Stimulated activated naive CD8-positive, alpha-beta T cell treated with anti-CD3 and anti-CD28 coated beads, Interleukin-15, Interleukin-2, amounts not matched to agents 100 U/mL and 50 U/mL, for 24 hours (primary cell): ENCODE measurements at regions not wholly inside any gene's neighbourhood (a gene's known extent, or its start where the extent isn't known, plus 50 kb on each side); places are given as distances from the start of the nearest gene placed in this dataset.
"Not testable (repeated sequence)": the region's sequence is repeated elsewhere in the genome, so short reads cannot be mapped to it uniquely, and the experiment has no call there.

Experiments used
- ATAC-seq: fragments of 150-1000 bp; cut with Tn5 transposase; one replicate; pipeline ENCODE4 v1.10.0; 2021
- DNase-seq: peaks from one replicate; pipeline ENCODE4 v3.0.0; 2021

GRCh38 chr6:112513175-112513574 is 166.0 kb downstream of the RFPL4B start:
- DNase-seq (no peak), ATAC-seq (no peak)

GRCh38 chr6:112522587-112522986 is 175.5 kb downstream of the RFPL4B start:
- DNase-seq (no peak), ATAC-seq (no peak)

- ATAC-seq (no peak), DNase-seq (no peak)
Observed at GRCh38 chr6:112524071-112524470, 176.9 kb downstream of the RFPL4B start.

- DNase-seq (no peak), ATAC-seq (no peak)
Observed at GRCh38 chr6:112525749-112526148, 178.6 kb downstream of the RFPL4B start.

- DNase-seq, result no peak
- ATAC-seq, result no peak
Observed at GRCh38 chr6:112526594-112526993, 179.5 kb downstream of the RFPL4B start.

- ATAC-seq, DNase-seq: not testable (repeated sequence)
Observed at GRCh38 chr6:112528306-112528705, 181.2 kb downstream of the RFPL4B start.

GRCh38 chr6:112535816-112536215 is 188.7 kb downstream of the RFPL4B start:
- DNase-seq, result no peak
- ATAC-seq, result no peak

- DNase-seq (no peak), ATAC-seq (no peak)
Observed at GRCh38 chr6:112539355-112539754, 192.2 kb downstream of the RFPL4B start.

- DNase-seq, ATAC-seq: not testable (repeated sequence)
Observed at GRCh38 chr6:112541847-112542246, 194.7 kb downstream of the RFPL4B start.

- DNase-seq, ATAC-seq: not testable (repeated sequence)
Observed at GRCh38 chr6:112547321-112548085, 200.4 kb downstream of the RFPL4B start.

GRCh38 chr6:112549749-112550148 is 202.6 kb downstream of the RFPL4B start:
- no peak for ATAC-seq
- no peak for DNase-seq

- ATAC-seq (no peak), DNase-seq (no peak)
Observed at GRCh38 chr6:112557435-112557834, 210.3 kb downstream of the RFPL4B start.

- no peak for DNase-seq
- ATAC-seq, result no peak
Observed at GRCh38 chr6:112557961-112558360, 210.8 kb downstream of the RFPL4B start.

GRCh38 chr6:112560651-112561050 is 213.5 kb downstream of the RFPL4B start:
- ATAC-seq, result no peak

GRCh38 chr6:112562301-112563231 is 215.4 kb downstream of the RFPL4B start:
- no peak for ATAC-seq

More at GRCh38 chr6:112560651-112561050, 213.5 kb downstream of the RFPL4B start:
- no peak for DNase-seq

GRCh38 chr6:112563368-112563767 is 216.2 kb downstream of the RFPL4B start:
- no peak for DNase-seq
- ATAC-seq, result no peak

More at GRCh38 chr6:112562301-112563231, 215.4 kb downstream of the RFPL4B start:
- DNase-seq, result no peak

- no peak for ATAC-seq
- DNase-seq, result no peak
Observed at GRCh38 chr6:112568066-112568465, 220.9 kb downstream of the RFPL4B start.

GRCh38 chr6:112571488-112572270 is 224.5 kb downstream of the RFPL4B start:
- DNase-seq (no peak), ATAC-seq (no peak)

GRCh38 chr6:112574190-112574589 is 227.1 kb downstream of the RFPL4B start:
- DNase-seq (no peak), ATAC-seq (no peak)

GRCh38 chr6:112575309-112575834 is 228.2 kb downstream of the RFPL4B start:
- no peak for ATAC-seq
- no peak for DNase-seq

GRCh38 chr6:112576423-112576822 is 229.3 kb downstream of the RFPL4B start:
- no peak for ATAC-seq
- no peak for DNase-seq

- no peak for DNase-seq
- ATAC-seq, result no peak
Observed at GRCh38 chr6:112579601-112580000, 232.5 kb downstream of the RFPL4B start.
